ENCODE measurements at regions not wholly inside any gene's neighbourhood (a gene's known extent, or its start where the extent isn't known, plus 50 kb on each side); places are given as distances from the start of the nearest gene placed in this dataset.

DNA sequence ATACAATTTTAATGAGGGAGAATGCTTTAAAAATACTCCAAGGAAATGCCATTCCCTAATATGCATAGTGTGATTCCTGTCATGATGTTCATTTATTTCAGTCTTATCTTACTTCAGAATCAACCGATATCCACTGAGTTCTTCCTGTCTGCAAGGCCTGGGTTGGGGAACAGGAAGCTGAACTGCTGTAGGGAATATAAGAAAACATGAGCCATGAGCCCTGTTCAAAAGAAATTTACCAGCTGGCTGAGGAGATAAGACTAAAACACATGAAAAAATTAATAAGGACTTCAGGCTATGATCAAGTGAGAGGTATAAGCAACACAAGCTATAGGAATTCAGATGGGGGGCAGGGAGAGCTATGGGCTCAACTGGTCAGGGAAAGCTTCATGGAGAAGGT lies 184.7 kb downstream of the PLPP4 start:
- no peak for DNase-seq

DNA sequence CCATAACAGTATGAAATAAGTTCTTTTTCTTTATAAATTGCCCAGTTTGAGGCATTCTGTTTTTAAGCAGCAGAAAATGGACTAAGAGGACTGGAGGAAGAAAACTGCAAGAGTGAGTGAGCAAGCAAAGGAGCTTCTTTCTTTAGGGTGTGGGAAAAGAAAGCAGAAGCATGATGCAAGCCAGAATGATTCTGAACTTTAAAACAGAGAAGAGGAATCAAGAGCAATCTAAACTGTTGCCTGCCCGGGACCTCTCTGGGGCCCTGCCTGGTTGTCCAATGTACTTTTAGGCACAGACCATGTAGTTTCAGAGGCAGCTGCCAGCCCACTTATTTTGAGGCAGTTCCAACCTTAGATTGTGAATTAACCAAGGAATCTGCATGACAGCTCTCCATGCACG lies 186.3 kb downstream of the PLPP4 start:
- no peak for DNase-seq

DNA sequence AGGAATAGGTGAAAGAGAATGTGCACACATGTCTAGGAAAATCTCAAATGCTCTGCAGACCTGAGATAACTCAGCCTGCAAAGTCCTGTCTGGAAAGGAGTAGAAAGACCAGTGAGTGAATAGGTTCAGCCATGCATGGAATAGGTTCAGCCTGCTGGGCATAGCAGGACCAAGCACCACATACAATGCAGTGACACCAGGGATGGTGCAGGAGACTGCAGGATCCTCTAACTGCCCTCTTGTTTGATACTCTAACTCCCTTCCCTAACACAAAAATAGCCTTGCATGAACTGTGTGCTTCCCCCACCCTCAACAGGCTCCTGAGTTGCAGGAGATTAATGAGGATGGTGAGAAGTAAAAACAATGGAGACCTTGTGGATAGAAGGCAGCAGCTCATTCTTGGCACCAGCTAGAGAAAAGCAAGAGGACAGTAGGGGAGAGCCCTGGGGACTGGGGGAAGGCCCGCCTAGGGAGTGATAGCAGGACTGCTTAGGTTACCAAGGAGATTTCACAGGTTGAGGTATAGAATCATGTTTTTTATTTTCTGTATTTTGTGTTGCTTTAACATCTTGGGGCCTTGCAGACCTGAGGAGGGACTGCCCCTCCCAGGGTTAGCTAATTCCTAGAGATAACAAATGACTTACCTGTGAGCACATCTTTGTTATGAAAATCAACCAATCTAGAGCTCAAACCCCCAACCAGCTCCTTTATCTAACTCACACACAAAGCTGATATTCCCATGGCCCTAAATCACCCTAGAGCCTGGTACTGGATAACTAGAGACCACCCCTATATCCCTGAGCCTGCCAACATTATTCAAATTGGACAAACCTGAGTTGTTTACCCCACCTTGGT lies 187.8 kb downstream of the PLPP4 start:
- no peak for DNase-seq

DNA sequence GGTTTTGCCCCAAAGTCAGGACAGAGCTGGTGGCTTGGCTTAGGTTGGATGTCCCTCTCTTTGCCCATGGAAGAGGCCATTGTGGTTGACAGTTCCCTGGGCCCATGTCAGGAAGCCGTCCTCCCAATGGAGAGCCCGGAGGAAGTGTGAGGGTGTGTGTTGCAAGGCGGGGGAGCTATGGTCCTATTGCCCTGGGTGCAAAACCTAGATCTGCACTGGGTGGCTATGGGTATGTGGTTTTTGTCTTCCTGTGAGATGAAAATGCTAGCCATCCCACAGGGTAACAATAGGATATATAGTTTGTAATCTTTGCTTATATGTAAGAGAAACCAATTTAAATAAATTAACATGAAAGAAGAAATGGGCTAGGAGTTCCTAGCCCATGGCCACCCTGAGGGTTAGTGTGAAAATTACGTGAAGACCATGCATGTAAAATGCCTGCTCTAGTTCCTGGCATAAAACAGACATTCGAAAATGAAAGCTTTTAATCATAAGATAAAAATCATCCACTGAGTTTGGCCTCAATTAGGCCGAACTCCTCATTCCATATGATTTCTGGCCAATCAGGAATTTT lies 189.2 kb downstream of the PLPP4 start:
- DNase-seq: no peak

DNA sequence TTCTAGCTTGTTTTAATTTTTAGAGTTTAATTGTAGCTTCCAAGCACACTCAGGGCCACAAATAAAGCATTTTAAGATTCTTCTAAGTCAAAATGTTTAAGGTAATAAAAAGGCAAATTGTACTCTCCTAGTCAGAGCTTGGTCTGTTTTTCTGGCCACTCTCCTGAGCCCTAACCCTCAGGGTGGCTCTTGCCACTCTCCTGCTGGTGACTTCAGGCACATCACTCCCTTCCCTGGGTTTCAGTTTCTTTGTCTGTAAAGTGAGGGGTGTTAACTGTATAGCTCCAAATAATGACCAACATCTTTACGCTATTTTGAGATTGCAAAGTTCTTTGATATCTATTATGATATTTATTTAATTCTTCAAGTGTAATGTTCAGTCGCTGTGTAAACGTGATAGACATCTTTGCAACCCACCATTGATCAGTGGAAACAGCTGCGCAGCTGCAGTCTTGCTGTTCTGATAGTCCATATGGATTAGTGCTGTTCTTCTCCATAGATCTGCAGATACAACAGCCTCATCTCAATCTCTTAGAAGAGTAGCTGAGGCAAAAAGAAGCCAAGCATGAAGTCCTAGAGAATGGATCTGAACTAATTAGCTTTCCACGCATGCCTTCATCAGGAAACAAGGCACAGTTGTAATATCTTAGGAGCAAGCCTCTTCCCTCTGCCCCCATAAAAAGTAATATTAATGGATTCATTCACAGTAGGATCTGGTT lies 189.9 kb downstream of the PLPP4 start:
- no peak for DNase-seq

DNA sequence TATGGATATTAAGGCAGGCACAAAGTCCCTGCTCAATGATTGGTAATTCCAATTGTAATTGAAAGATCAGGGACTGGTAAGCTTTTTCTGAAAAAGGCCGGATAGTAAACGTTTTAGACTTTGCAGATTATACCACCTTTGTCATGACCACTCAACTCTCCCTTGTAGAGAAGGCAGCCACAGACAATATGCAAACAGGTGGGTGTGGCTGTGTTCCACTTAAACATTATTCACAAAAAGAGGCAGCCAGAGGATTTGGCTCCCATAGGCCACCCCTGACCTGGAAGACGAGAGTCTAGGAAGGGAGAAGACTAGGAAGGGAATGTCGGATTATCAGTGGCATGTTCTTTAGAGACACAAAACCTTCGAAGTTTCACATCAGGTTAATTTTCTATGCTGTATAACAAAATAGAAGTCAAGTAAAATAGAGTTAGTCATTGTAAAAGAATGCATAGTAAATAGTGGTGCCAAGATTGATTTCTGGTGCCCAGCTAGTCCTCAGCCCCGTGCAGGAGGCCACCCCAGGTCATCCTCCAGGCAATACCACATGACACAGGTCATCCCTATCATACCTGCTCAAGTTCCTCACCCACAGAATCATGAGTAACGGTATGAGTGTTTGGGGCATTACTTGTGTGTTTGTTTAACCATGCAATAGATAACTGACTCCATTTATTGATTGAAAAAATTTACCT lies 193.8 kb downstream of the PLPP4 start:
- no peak for DNase-seq

DNA sequence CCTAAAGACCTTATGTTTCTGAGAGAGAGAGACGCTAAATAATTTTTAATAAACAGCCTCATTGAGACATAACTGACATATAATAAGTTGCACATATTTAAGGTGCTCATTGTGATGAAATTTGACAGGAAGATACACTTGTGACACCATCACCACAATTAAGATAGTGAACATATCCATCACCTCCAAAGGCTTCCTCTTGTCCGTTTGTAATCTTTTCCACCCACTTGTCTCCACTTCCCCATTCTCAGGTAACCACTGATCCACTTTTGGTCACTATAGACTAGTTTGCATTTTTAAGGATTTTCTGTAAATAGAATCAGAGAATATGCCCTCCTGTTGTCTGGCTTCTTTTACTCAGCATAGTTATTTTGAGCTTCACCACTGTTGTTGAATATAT lies 195.1 kb upstream of the WDR11 start:
- DNase-seq: no peak

DNA sequence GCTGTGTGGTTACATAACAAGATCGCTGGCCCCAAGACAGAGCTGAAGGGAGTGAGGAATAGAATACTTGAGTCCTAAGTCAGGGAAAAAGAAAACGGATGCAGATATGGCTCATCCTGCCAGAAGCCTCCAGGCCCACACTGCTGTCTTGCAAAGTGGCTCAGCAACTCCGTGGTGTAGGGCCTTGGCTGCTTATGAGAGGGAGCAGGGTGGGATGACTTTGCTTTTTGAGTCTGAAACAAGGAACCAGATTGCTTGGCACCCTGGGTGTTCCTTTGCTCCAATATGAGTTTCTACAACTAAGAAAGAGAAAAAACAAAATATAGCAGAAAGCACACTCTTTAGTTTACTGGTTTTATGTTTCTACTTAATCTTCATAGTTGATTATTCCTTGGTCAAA lies 193.8 kb upstream of the WDR11 start:
- no peak for DNase-seq

DNA sequence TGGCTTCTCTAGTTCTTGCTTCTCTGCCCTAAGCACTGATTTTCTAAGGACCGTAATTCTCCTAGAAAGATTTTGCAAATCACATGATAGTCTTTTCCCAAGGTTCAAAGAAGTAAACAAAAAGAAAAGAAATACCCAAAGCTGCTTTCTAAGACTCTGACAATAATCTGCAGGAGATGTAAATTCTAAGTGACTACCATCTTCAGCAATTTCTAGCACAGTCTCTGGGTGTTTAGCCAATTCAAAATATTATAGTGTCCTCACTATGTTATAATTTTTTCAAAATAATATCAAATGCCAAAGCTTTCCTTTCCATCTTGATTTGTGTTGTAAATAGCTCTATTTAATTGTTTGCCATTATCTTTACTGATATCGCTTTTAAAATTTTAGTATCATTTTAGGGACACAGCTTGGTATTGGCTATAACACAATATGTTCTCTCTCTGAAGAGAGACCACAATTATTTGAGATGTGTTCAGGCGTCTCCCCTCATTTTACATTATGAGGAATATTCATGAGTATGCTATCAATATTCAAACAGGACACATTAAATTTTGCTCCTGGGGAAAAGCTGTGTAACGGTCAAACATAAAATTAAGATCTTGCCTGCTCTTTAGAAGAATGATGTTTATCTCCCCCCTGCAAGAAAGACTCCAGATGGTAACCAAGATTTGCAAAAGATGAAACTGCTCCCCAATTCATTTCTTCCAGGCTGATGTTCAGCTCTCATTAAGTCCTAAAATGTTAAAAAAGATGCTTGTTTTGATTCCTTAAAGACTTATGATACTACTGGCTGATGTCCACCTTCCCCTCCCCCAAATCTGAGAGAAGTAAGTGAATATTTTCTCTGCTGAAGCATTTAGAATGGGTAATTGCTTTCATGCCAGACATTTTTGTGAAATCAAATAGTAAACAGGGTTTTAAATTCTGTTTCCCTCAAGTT lies 191.9 kb upstream of the WDR11 start:
- DNase-seq: no peak

DNA sequence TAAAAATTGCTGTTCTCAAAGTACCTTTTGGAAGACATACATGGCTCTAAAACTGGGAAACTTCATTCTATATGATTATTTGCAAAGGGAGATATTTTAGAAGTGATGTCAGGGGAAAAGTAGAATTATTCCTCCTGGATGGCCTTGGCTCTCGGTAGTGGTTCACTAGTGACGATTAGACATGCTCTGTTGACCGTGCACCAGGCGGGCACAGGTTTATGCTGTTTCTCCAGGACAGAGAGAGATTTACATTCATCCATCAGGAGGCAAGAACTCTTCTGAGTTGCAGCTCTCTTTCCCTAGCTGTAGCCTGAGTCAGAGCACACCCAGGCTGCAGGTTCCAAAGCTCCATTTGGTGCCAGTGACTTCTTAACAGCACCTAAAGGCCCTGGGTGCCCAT lies 184.9 kb upstream of the WDR11 start:
- DNase-seq: no peak

DNA sequence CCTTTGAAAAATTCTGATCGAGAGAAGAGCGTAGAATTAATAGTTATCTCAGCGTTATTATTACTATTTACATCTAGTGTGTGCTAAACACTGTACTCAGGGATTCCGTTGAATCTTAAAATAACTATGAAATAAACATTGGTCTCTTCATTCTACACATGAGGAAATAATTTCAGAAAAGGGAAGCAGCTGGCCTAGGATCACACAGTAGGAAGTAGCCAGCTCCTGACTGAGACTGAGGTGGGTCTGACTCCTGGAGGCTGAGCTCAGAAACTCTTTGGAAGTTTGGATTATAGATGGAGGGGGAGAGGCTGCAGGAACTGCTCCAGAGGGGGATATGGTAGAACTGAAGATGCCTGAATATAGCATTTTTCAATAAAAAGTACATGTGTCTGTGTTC lies 183.9 kb upstream of the WDR11 start:
- no peak for DNase-seq

DNA sequence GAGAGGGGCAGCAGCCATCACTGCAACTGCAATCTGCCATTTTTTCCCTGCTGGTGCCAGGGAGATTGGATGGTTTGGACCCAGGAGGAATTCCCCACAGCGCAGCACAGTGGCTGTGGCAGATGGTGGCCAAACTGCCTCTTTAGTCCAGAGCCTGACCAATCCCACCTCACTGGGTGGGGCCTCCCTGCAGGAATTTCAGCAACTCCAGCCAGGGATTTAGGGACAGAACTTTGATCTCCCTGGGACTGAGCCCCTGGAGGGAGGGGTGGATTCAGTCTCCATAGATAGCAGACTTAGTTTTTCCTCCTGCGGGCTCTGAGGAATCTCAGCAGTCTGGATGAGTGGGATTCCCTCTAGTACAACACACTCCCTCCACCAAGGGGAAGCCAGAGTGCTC lies 179.7 kb upstream of the WDR11 start:
- DNase-seq: no peak

DNA sequence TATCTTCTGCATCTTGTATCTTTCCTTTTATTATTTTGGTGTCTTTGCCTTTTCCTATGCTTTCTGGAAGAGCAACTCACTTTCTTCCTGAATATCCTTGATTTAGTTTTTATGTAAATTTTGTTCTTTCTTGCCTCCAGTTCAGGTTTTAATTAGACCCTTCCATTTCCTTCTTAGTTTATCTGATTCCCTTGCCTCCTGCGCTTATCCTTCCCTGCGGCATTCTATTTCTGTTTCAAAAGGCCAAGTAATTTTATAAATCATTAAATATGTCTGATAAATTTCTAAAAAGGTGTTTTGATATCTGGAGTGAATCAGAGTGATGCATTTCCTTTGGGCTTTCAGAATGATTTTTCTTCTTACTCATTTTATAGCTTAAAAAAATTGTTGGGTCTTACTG lies 167.7 kb upstream of the WDR11 start:
- DNase-seq: no peak

DNA sequence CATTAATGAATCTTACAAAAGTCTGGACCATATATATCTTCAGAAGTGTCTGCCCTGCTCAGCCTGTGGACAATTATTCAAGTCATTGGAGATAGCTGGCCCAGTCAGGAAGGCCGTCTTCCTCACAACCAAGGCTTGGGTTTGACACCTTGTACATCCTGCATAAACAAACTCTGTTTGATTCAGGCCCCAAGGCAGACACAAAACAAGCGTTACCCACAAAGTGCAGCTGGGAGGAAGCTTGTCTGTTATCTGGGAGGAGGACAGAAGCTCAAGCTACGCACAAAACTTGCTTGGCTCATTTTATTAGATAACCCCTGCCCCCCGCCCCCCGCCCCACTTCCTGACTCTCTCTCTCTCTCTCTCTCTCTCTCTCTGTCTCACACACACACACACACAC lies 166.9 kb upstream of the WDR11 start:
- DNase-seq: no peak

DNA sequence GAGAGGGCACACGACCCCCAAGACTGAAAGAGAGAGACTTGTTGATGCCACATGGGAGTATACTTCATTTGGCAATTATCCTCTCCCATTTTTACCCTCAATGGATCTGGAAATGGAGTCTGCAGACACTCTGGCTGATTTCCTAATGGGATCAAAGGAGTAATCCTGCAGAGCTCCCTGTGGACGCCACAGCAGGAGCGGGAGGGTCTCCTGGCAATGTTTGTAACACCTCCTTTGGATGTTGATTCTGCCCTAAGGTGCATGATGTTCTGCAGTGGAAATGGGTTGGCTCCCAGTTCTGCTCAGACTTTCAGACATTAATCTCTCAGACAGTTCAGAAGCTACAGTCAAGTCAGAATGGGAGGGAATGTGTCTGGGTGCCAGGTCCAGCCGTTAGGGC lies 166.0 kb upstream of the WDR11 start:
- no peak for DNase-seq

DNA sequence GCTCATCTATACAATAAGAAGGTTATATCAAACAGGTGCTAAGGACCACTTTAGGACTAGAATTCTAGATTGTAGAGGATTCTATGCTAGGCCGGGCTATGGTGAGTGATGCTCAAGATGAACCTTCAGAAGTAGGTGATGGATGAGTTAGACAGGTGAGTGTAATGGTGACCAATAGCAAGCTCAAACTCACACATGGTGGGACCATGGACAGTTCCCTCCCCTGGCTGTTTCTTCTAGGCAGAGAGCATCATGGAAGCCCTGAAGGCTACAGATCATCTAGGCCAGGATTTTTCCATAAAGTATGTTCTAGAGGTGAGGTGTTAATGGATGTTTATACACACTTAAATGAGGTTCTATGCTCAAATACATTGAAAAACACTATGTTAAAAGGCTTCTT lies 162.2 kb upstream of the WDR11 start:
- DNase-seq: no peak

DNA sequence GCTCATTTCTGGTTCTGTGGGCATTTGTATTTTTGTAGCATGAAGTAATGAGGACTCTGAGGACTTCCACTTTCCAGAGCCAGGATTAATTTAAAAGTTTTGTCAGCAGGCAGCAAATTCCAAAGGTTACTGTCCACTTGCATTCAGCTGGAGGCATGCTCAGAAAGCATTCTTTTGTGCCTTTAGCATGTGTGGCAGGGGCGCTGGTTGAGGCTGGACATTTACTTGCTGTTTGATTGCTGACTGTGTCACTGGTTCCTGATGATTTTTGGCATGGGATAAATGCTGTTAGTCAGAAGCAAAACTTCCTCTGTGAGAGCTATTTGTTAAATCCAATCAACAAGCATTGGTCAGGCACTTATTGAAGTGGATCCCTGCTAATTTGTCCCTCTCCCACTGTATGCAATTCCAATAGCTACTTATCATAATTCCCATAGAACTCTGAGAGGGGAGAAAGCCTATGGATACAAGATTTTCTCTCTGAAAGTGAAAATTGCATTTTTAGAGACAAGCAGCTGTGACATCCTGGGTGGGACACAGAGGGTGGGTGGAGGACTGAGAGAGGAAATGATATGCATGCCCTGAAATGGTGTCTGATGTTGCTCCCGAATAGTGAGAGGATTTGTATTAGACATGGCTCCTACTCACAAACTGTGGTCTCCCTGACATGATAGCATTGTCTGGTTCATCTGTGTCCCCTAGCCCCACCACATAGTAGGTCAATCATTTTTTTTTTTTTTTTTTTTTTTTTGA lies 161.2 kb upstream of the WDR11 start:
- no peak for DNase-seq

DNA sequence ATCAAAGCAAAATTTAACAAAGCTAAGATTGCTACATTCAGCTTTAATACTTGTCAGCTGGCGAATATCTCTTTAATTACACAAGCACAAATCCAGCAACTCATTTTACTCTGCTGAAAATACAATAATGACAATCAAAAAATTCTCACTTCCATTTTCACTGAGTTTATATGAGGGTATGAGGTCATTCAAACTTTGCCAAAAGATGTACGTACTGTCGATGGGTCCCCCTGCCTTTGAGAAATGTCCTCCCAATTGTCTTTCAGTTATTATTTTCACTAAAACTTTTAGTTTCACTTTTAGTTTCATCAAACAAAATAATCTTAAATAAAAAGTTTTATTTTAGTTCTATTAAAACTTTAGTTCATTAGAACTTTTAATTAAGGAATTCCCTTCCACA lies 159.5 kb upstream of the WDR11 start:
- DNase-seq: no peak

DNA sequence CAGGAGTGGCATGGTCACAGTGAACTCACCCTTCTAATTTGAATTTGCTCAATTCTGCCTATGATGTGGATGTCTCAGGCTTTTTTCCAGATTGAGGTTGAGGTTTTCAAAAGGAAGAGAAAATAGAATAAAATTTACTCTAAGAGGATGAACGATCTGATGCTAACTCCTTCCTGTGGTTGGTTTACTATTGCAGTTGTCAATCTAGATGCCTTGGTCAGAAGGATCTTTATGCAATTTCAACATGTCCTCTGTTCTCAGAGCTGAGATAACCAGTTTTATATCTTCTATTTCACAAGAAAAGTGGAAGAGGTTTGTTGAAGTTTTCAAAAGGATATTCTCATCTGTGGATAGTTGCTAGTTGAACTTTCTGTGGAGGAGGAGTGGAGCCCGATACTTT lies 150.7 kb upstream of the WDR11 start:
- no peak for DNase-seq

DNA sequence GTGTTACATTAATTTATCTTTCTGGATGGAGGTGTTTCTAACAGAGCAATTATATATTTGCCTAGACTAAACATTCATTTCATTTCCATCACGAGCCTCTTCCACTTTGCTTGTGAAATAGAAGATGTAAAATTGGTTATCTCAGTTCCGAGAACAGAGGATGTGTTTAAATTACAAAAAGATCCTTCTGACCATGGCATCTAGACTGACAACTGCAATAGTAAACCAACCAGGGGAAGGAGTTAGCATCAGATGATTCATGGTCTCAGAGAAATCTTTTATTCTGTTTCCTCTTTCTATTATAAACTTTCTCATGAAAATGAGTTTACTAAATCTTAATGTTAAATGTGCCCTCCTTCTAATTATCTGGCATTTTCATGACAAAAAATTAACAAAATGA lies 149.8 kb upstream of the WDR11 start:
- no peak for DNase-seq

DNA sequence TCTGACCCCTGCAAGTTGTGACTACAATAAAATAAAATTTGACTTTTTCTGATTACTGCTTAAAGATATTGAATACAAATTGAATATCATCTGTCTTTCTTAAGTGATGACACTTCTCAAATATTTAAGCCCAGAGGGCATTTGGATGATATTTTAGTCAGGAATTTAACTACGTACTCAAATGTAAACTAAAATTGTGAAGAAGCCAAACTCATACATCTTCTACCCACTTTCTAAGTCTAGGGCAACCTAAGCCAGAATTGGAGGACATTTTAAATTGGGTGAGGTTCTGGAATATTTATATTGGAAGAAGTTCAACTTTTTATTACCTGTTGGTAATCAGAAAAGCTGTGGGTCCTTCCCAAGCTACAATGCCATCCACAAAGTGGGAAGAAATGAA lies 149.1 kb upstream of the WDR11 start:
- DNase-seq: no peak

DNA sequence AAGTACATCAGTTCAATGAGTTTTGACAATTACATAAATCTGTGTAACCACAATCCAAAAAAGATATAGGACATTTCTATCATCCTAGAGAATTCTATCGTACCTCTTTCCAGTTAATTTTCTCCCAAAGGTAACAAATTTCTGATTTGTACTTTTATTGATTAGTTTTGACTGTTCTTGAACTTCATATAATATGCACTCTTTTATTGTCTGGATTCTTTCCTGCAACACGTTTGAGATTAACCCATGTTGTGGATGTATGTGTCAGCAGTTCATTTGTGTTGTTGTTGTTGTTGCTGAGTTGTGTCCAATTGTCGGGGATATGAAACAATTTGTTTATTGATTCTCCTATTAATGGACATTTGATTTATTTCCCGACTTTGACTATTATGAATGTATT lies 145.9 kb upstream of the WDR11 start:
- DNase-seq: no peak

Measured in NCI-H510A (cell line).